ENCODE measurements at regions not wholly inside any gene's neighbourhood (a gene's known extent, or its start where the extent isn't known, plus 50 kb on each side); places are given as distances from the start of the nearest gene placed in this dataset.

- no peak overlapping the region for H3K4me3 ChIP-seq
- no peak for DNase-seq (ENCODE audit: low spot score)
- H3K9me3 ChIP-seq: peaks cover 0 to 6% of the 10 kb centered on the region in 2 donors
- no peak overlapping the region for H3K27ac ChIP-seq
- no peaks in the 10 kb centered on the region for H3K36me3 ChIP-seq
- no peaks in the 10 kb centered on the region for H3K27me3 ChIP-seq
- TF ChIP-seq, protein P1, sequence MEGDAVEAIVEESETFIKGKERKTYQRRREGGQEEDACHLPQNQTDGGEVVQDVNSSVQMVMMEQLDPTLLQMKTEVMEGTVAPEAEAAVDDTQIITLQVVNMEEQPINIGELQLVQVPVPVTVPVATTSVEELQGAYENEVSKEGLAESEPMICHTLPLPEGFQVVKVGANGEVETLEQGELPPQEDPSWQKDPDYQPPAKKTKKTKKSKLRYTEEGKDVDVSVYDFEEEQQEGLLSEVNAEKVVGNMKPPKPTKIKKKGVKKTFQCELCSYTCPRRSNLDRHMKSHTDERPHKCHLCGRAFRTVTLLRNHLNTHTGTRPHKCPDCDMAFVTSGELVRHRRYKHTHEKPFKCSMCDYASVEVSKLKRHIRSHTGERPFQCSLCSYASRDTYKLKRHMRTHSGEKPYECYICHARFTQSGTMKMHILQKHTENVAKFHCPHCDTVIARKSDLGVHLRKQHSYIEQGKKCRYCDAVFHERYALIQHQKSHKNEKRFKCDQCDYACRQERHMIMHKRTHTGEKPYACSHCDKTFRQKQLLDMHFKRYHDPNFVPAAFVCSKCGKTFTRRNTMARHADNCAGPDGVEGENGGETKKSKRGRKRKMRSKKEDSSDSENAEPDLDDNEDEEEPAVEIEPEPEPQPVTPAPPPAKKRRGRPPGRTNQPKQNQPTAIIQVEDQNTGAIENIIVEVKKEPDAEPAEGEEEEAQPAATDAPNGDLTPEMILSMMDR (IDR thresholded peaks at IDR 0.05): no peak
- H3K4me1 ChIP-seq: no peaks in the 10 kb centered on the region
Measured at GRCh38 chr7:118111347-118111746, 72.6 kb upstream of the LSM8 start.

DNA sequence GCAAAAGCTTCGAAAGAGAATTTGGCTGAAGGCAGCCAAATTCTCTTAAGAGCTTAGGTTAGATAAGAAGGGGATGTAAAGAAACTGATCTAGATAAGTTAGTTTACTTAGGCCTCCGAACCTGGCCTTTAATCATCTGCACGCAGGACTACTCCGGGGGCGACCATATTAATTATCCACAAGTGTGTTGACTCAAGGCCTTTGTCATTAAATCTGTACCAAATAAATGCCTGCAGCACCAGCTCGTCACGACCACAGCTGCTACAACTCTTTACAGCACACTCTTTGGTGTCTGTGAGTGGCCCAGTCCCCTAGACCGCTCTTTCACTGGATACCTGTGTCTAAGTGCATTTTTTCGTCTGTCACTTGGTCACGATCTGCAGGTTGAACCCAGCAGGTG is 69.8 kb upstream of the LSM8 start:
- TF ChIP-seq, protein P1 (IDR thresholded peaks at IDR 0.05): no peak
- H3K27me3 ChIP-seq: no peaks in the 10 kb centered on the region
- no peak overlapping the region for H3K27ac ChIP-seq
- H3K36me3 ChIP-seq: no peaks in the 10 kb centered on the region
- no peak for DNase-seq (ENCODE audit: low spot score)
- peaks cover 0 to 6% of the 10 kb centered on the region in 2 donors for H3K9me3 ChIP-seq
- no peak overlapping the region for H3K4me3 ChIP-seq
- no peaks in the 10 kb centered on the region for H3K4me1 ChIP-seq

DNA sequence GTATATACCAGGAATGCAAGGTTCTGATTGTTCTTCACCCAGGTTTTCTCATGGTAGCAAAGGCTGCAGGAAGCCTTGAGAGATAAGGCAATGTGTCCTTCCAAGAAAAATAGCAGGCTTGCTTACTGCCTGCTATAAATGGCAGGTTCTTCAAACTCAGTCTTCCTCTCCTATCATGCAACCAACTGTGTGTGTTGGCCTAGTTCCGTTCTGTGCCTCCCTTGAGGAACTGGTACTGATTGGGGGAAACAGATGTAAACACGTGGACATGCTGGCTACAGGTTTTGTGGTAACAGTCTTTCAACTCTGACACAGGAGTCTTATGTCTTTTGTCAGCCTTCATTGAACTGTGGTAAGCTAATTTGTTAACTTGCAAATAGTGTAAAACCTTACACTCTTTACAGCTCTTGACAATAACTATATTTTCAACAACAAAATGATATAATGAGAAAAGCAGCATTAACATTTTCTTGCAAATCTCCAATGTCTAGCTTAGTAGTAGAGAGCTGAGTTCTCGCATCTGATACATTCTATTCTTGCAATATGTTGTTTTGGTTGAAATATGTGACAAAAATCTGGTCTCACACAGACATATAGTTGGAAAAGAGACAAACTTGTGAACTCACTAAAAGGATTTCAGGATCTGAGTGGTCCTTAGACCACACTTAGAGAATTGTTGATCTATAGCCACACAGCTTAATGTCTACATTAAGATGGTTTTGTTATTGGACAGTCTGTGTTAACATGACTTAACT is 54.7 kb upstream of the LSM8 start:
- Histone ChIP-seq H3K36me3 (no peaks in the 10 kb centered on the region), H3K4me3 (no peak overlapping the region), H3K27ac (no peak overlapping the region), H3K27me3 (no peaks in the 10 kb centered on the region), H3K4me1 (no peaks in the 10 kb centered on the region), H3K9me3 (no peaks in the 10 kb centered on the region)
- DNase-seq (ENCODE audit: low spot score): no peak
- TF ChIP-seq, protein P1 (IDR thresholded peaks at IDR 0.05): no peak

DNA sequence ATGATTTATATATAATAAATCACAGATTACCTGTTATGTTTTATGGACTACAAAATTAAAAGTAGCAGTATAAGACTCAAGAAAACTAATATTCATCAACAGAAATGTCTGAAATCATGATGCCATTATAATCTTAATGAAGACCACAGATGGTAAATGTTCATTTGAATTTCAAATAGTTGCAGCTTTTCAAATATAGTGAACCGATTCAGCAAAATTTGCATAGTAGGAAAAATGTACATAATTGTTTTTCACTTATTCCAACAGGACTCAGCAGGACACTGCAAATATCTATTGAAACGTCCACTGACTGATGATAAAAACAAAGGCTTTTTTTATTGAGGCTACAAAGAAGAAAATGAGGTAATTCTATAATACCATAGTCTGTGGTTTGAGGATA is 51.2 kb upstream of the LSM8 start:
- TF ChIP-seq, protein P1 (IDR thresholded peaks at IDR 0.05): no peak
- Histone ChIP-seq H3K27me3 (no peaks in the 10 kb centered on the region), H3K4me1 (no peaks in the 10 kb centered on the region), H3K27ac (no peak overlapping the region), H3K9me3 (no peaks in the 10 kb centered on the region), H3K4me3 (no peak overlapping the region), H3K36me3 (no peaks in the 10 kb centered on the region)
- no peak for DNase-seq (ENCODE audit: low spot score)
